HAP-1 (cell line): ENCODE measurements at regions not wholly inside any gene's neighbourhood (a gene's known extent, or its start where the extent isn't known, plus 50 kb on each side); places are given as distances from the start of the nearest gene placed in this dataset.
A peak's percentile ranks its signal among the peaks of the same experiment; 100 is the strongest.

Source experiments
- DNase-seq, 2 experiments: peaks; one replicate each; pipeline ENCODE4 v3.0.0-alpha.2; 2016 to 2020; ENCODE audit warnings: low spot score in 2 of 2
- H3K27me3 ChIP-seq: fragments of 250-450 bp; sonication (Bioruptor Pico); 2 replicates; pipeline ENCODE4 v1.5.1; 2020; ENCODE audit warnings: low read depth, mild to moderate bottlenecking, moderate library complexity
- H3K36me3 ChIP-seq: fragments of 250-450 bp; sonication (Bioruptor Pico); replicated peaks from 2 replicates; pipeline ENCODE4 v1.5.1; 2020; ENCODE audit warnings: mild to moderate bottlenecking
- H3K4me1 ChIP-seq: fragments of 250-450 bp; sonication (Bioruptor Pico); 2 replicates; pipeline ENCODE4 v1.5.1; 2020; ENCODE audit warnings: mild to moderate bottlenecking
- H3K4me3 ChIP-seq: fragments of 250-450 bp; sonication (Bioruptor Pico); 2 replicates; pipeline ENCODE4 v1.5.1; 2020; ENCODE audit warnings: mild to moderate bottlenecking, moderate library complexity
- H3K9me3 ChIP-seq: fragments of 250-450 bp; sonication (Bioruptor Pico); 2 replicates; pipeline ENCODE4 v1.5.1; 2020; ENCODE audit warnings: mild to moderate bottlenecking, moderate library complexity
- in situ Hi-C: fragments of 300-500 bp; cut with MboI; formaldehyde crosslinking; loops from 3 replicates; pipeline ENCODE4 v1.14.3; 2020; ENCODE audit warnings: low sequenced_read_pairs, inconsistent platforms, mixed read lengths

- peak; percentile 44 to 69 for DNase-seq
- Histone ChIP-seq H3K4me1 (peaks cover 13% of the 10 kb centered on the region), H3K9me3 (0 out of 2 replicates have a peak, but pooled peaks cover 6% of the 10 kb centered on the region), H3K27me3 (no peaks in the 10 kb centered on the region), H3K4me3 (no peak overlapping the region), H3K36me3 (no peaks in the 10 kb centered on the region)
- in situ Hi-C loops: no loop called here
Measured at GRCh38 chr6:10276660-10277287, 138.1 kb downstream of the TFAP2A start.

GRCh38 chr6:10276106-10276505, 138.8 kb downstream of the TFAP2A start:
- Histone ChIP-seq H3K4me1 (peaks cover 14% of the 10 kb centered on the region), H3K27me3 (no peaks in the 10 kb centered on the region), H3K9me3 (0 out of 2 replicates have a peak, but pooled peaks cover 6% of the 10 kb centered on the region), H3K36me3 (no peaks in the 10 kb centered on the region), H3K4me3 (no peak overlapping the region)
- DNase-seq: no peak
- in situ Hi-C loops: no loop called here

GRCh38 chr6:10272591-10272990, 142.3 kb downstream of the TFAP2A start:
- no peak for DNase-seq
- in situ Hi-C loops: no loop called here
- Histone ChIP-seq H3K36me3 (no peaks in the 10 kb centered on the region), H3K4me1 (peaks cover 26% of the 10 kb centered on the region), H3K9me3 (0 out of 2 replicates have a peak, but pooled peaks cover 3% of the 10 kb centered on the region), H3K4me3 (no peak overlapping the region), H3K27me3 (no peaks in the 10 kb centered on the region)

- Histone ChIP-seq H3K4me1 (peaks cover 29% of the 10 kb centered on the region), H3K4me3 (no peak overlapping the region), H3K27me3 (no peaks in the 10 kb centered on the region), H3K36me3 (no peaks in the 10 kb centered on the region), H3K9me3 (no peaks in the 10 kb centered on the region)
- no peak for DNase-seq
- in situ Hi-C loops: no loop called here
Measured at GRCh38 chr6:10271982-10272381, 142.9 kb downstream of the TFAP2A start.

GRCh38 chr6:10269814-10270472, 144.9 kb downstream of the TFAP2A start:
- in situ Hi-C loops: no loop called here
- no peak for DNase-seq

GRCh38 chr6:10268611-10269310, 146.1 kb downstream of the TFAP2A start:
- Histone ChIP-seq H3K9me3 (peaks cover 2% of the 10 kb centered on the region; the same call in 1 of the 2 replicates), H3K27me3 (no peaks in the 10 kb centered on the region), H3K4me3 (no peak overlapping the region), H3K4me1 (peaks cover 24% of the 10 kb centered on the region), H3K36me3 (no peaks in the 10 kb centered on the region)
- in situ Hi-C loops: no loop called here
- DNase-seq: peak; percentile 7 to 15

More at GRCh38 chr6:10269814-10270472, 144.9 kb downstream of the TFAP2A start:
- H3K9me3 ChIP-seq: peaks cover 2% of the 10 kb centered on the region; the same call in 1 of the 2 replicates
- peaks cover 24% of the 10 kb centered on the region for H3K4me1 ChIP-seq
- no peak overlapping the region for H3K4me3 ChIP-seq
- H3K27me3 ChIP-seq: no peaks in the 10 kb centered on the region
- H3K36me3 ChIP-seq: no peaks in the 10 kb centered on the region

GRCh38 chr6:10268111-10268510, 146.8 kb downstream of the TFAP2A start:
- DNase-seq: peak; percentile 72 to 83
- no peak overlapping the region for H3K4me3 ChIP-seq
- in situ Hi-C loops: no loop called here

GRCh38 chr6:10266462-10266861, 148.4 kb downstream of the TFAP2A start:
- Histone ChIP-seq H3K9me3 (peaks cover 2% of the 10 kb centered on the region; the same call in 1 of the 2 replicates), H3K36me3 (no peaks in the 10 kb centered on the region), H3K27me3 (no peaks in the 10 kb centered on the region), H3K4me1 (peaks cover 23% of the 10 kb centered on the region), H3K4me3 (no peak overlapping the region)
- DNase-seq: no peak
- in situ Hi-C loops: no loop called here

More at GRCh38 chr6:10268111-10268510, 146.8 kb downstream of the TFAP2A start:
- H3K4me1 ChIP-seq: peaks cover 24% of the 10 kb centered on the region
- H3K36me3 ChIP-seq: no peaks in the 10 kb centered on the region
- peaks cover 2% of the 10 kb centered on the region; the same call in 1 of the 2 replicates for H3K9me3 ChIP-seq
- H3K27me3 ChIP-seq: no peaks in the 10 kb centered on the region

GRCh38 chr6:10266061-10266460, 148.8 kb downstream of the TFAP2A start:
- Histone ChIP-seq H3K4me3 (no peak overlapping the region), H3K9me3 (peaks cover 2% of the 10 kb centered on the region; the same call in 1 of the 2 replicates), H3K4me1 (peaks cover 18% of the 10 kb centered on the region), H3K36me3 (no peaks in the 10 kb centered on the region), H3K27me3 (no peaks in the 10 kb centered on the region)
- in situ Hi-C loops: no loop called here
- no peak for DNase-seq

GRCh38 chr6:10262505-10262904, 152.4 kb downstream of the TFAP2A start:
- no peak overlapping the region for H3K4me3 ChIP-seq
- no peaks in the 10 kb centered on the region for H3K36me3 ChIP-seq
- in situ Hi-C loops: no loop called here
- H3K4me1 ChIP-seq: peaks cover 2% of the 10 kb centered on the region; the same call in 1 of the 2 replicates
- no peak for DNase-seq
- H3K9me3 ChIP-seq: peaks cover 2% of the 10 kb centered on the region; the same call in 1 of the 2 replicates
- no peaks in the 10 kb centered on the region for H3K27me3 ChIP-seq

GRCh38 chr6:10259671-10260070, 155.2 kb downstream of the TFAP2A start:
- in situ Hi-C loops: no loop called here
- DNase-seq: no peak
- H3K9me3 ChIP-seq: no peaks in the 10 kb centered on the region
- H3K4me1 ChIP-seq: no peaks in the 10 kb centered on the region
- no peak overlapping the region for H3K4me3 ChIP-seq
- no peaks in the 10 kb centered on the region for H3K27me3 ChIP-seq
- H3K36me3 ChIP-seq: no peaks in the 10 kb centered on the region

GRCh38 chr6:10258341-10258740, 156.5 kb downstream of the TFAP2A start:
- Histone ChIP-seq H3K36me3 (no peaks in the 10 kb centered on the region), H3K27me3 (no peaks in the 10 kb centered on the region), H3K4me1 (no peaks in the 10 kb centered on the region), H3K9me3 (no peaks in the 10 kb centered on the region), H3K4me3 (no peak overlapping the region)
- in situ Hi-C loops: no loop called here
- no peak for DNase-seq

GRCh38 chr6:10256113-10256690, 158.7 kb downstream of the TFAP2A start:
- H3K9me3 ChIP-seq: no peaks in the 10 kb centered on the region
- no peaks in the 10 kb centered on the region for H3K36me3 ChIP-seq
- in situ Hi-C loops: no loop called here
- no peaks in the 10 kb centered on the region for H3K4me1 ChIP-seq
- H3K27me3 ChIP-seq: no peaks in the 10 kb centered on the region
- peak; percentile 30 to 43 for DNase-seq
- no peak overlapping the region for H3K4me3 ChIP-seq
